GM23338 (cell line): ENCODE measurements at regions not wholly inside any gene's neighbourhood (a gene's known extent, or its start where the extent isn't known, plus 50 kb on each side); places are given as distances from the start of the nearest gene placed in this dataset.

Source experiments
- CREB1 ChIP-seq: fragments of 250-450 bp; sonication (Bioruptor Pico); IDR thresholded peaks from 2 replicates; pipeline ENCODE4 v1.5.0; 2020; ENCODE audit warnings: low read depth, mild to moderate bottlenecking, moderate library complexity
- EZH2phosphoT487 ChIP-seq: fragments of 200-600 bp; sonication (generic); IDR thresholded peaks from one replicate; pipeline ENCODE4 v1.8.1; 2018; ENCODE audit warnings: antibody characterized with exemption; ENCODE audit not compliant: unreplicated experiment
- ZNF331 ChIP-seq: fragments of 250-450 bp; sonication (Bioruptor Pico); IDR thresholded peaks from 2 replicates; pipeline ENCODE4 v1.5.0; 2020; ENCODE audit warnings: low read depth, mild to moderate bottlenecking, moderate library complexity

DNA sequence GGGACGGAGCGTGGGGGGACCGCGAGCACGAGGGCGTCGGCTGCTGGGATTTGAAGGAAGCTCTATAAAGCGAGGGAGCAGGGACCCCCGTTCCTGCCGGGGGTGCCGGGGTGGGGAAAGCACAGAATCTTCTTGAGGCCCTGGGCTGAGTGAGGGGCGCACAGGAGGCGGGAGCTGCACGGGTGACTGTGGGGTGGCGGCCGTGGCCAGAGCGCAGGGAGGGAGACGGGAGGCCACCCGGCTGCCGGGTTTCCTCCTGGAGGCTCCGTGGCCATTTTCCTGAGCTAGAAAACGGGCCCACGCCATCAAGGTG lies 385.1 kb downstream of the SMOC2 start:
- no peak for TF ChIP-seq EZH2phosphoT487
- no peak for TF ChIP-seq ZNF331
- TF ChIP-seq CREB1, result no peak
